BE2C (cell line): ENCODE measurements at regions not wholly inside any gene's neighbourhood (a gene's known extent, or its start where the extent isn't known, plus 50 kb on each side); places are given as distances from the start of the nearest gene placed in this dataset.

ENCODE experiments used
- DNase-seq: peaks from one replicate; pipeline ENCODE4 v3.0.0-alpha.2; 2020
- H3K27me3 ChIP-seq: fragments of 250-450 bp; sonication (Bioruptor Pico); 2 replicates; pipeline ENCODE4 v1.5.1; 2020; ENCODE audit warnings: mild to moderate bottlenecking
- H3K36me3 ChIP-seq: fragments of 250-450 bp; sonication (Bioruptor Pico); 2 replicates; pipeline ENCODE4 v1.5.1; 2020; ENCODE audit warnings: mild to moderate bottlenecking
- H3K4me1 ChIP-seq: fragments of 250-450 bp; sonication (Bioruptor Pico); 2 replicates; pipeline ENCODE4 v1.5.1; 2020
- H3K4me3 ChIP-seq: 2 replicates; pipeline ENCODE4 v1.5.1; 2011; ENCODE audit warnings: low read depth, low read length
- H3K9me3 ChIP-seq: fragments of 250-450 bp; sonication (Bioruptor Pico); 2 replicates; pipeline ENCODE4 v1.5.1; 2020
- CTCF ChIP-seq: IDR thresholded peaks from 2 replicates; pipeline ENCODE4 v1.5.1; 2012; ENCODE audit warnings: mild to moderate bottlenecking, low read depth, low read length

GRCh38 chr13:103370790-103371189 lies 304.6 kb upstream of the SLC10A2 start:
- no peaks in the 10 kb centered on the region for H3K27me3 ChIP-seq
- no peaks in the 10 kb centered on the region for H3K4me1 ChIP-seq
- no peak for DNase-seq
- H3K36me3 ChIP-seq, result no peaks in the 10 kb centered on the region
- TF ChIP-seq CTCF, result no peak
- H3K4me3 ChIP-seq, result no peak overlapping the region
- H3K9me3 ChIP-seq, result no peaks in the 10 kb centered on the region

GRCh38 chr13:103358255-103358932 lies 292.2 kb upstream of the SLC10A2 start:
- no peak for TF ChIP-seq CTCF
- Histone ChIP-seq H3K4me1 (no peaks in the 10 kb centered on the region), H3K9me3 (no peaks in the 10 kb centered on the region), H3K36me3 (no peaks in the 10 kb centered on the region), H3K27me3 (no peaks in the 10 kb centered on the region), H3K4me3 (no peak overlapping the region)
- no peak for DNase-seq

GRCh38 chr13:103356226-103356864 lies 290.1 kb upstream of the SLC10A2 start:
- no peak for TF ChIP-seq CTCF
- Histone ChIP-seq H3K4me3 (no peak overlapping the region), H3K27me3 (no peaks in the 10 kb centered on the region), H3K36me3 (no peaks in the 10 kb centered on the region), H3K4me1 (no peaks in the 10 kb centered on the region), H3K9me3 (no peaks in the 10 kb centered on the region)
- DNase-seq, result no peak

- Histone ChIP-seq H3K4me1 (peaks cover 11% of the 10 kb centered on the region), H3K9me3 (no peaks in the 10 kb centered on the region), H3K36me3 (no peaks in the 10 kb centered on the region), H3K4me3 (no peak overlapping the region), H3K27me3 (no peaks in the 10 kb centered on the region)
- no peak for TF ChIP-seq CTCF
- DNase-seq, result peak; percentile 61
These were observed 288.0 kb upstream of the SLC10A2 start for GRCh38 chr13:103354171-103354570.

GRCh38 chr13:103351035-103351828 lies 285.0 kb upstream of the SLC10A2 start:
- no peaks in the 10 kb centered on the region for H3K27me3 ChIP-seq
- DNase-seq, result peak; percentile 19
- H3K36me3 ChIP-seq, result no peaks in the 10 kb centered on the region
- H3K9me3 ChIP-seq, result no peaks in the 10 kb centered on the region
- H3K4me1 ChIP-seq, result peaks cover 13% of the 10 kb centered on the region
- peak overlapping the region; percentile 51 for H3K4me3 ChIP-seq
- TF ChIP-seq CTCF, result no peak
